ENCODE measurements at regions not wholly inside any gene's neighbourhood (a gene's known extent, or its start where the extent isn't known, plus 50 kb on each side); places are given as distances from the start of the nearest gene placed in this dataset.
"Not testable (repeated sequence)": the region's sequence is repeated elsewhere in the genome, so short reads cannot be mapped to it uniquely, and the experiment has no call there.

DNA sequence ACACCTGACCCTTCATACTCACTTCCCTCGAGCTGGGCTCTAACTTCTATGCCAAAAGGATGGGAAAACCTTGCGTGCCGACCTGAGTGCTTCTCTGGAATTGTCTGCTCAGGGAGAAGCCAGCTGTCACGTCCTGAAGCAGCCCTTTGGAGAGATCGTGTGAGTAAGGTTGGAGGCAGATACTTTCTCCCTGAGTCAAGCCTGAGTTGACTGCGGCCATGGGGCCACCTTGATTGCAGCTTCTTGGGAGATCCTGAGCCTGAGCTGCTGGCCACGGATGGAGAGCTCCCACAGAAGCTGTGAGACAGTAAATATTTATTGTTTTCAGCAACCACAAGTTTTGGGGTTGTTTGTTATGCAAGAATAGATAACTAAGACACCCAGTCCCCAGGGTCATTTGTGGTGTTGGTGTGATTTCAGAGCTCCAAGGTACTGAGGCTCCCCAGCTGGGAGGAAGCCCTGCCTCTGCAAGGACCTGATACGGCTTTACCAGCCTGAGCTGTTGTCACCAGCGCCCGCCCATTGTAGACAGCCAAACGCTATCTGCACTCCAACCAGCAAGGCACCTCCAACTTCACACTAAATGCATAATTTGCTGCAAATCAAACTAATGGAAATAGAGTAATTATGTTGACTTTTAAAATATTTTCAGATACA is 531.6 kb downstream of the PTPRU start:
- DNase-seq, result no peak

DNA sequence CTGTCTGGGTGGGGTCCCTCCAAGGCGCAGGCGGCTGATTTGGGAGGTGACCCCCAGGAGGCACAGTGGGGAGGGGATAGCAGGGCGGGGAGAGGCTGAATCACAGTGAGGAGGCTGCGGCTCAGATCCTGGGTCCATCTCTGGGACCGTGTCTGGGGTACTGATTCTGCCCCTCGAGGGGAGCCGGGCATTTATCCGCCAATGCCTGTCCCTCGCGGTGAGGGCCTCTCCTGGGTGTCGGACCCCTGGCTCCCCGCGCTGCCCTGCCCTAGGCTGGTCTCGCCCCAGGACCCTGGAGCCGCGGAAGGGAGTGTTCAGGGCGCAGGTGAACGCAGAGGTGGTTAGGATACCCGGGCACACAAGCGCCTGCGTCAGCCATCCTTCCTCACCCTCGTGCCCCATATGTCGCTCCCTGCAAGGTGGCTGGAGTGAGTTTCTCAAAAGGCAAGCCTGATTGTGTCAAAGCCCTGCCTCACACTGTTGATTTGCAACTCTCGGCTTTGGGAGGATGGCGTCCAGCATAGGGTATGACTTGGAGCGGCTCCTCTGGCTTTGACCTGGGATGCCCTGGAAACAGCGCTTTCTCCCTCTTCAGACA is 530.9 kb downstream of the PTPRU start:
- no peak for DNase-seq

DNA sequence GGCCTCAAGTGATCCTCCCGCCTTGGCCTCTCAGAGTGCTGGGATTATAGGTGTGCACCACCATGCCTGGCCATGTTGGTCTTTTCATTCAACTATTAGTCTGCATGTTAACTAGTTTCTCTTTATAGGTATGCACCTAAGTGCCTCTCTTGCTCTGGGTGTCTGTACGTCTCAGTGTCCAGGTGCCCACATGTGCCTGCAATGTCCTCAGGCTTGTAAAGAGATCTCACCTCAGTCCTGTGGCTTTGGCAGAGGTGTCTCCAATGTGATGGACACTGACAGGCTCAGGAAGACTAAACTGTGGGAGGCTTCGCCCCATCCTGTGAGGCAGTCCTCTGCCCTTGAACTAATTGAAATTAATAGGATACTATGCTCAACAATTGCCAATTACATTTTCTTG is 526.3 kb downstream of the PTPRU start:
- no peak for DNase-seq

DNA sequence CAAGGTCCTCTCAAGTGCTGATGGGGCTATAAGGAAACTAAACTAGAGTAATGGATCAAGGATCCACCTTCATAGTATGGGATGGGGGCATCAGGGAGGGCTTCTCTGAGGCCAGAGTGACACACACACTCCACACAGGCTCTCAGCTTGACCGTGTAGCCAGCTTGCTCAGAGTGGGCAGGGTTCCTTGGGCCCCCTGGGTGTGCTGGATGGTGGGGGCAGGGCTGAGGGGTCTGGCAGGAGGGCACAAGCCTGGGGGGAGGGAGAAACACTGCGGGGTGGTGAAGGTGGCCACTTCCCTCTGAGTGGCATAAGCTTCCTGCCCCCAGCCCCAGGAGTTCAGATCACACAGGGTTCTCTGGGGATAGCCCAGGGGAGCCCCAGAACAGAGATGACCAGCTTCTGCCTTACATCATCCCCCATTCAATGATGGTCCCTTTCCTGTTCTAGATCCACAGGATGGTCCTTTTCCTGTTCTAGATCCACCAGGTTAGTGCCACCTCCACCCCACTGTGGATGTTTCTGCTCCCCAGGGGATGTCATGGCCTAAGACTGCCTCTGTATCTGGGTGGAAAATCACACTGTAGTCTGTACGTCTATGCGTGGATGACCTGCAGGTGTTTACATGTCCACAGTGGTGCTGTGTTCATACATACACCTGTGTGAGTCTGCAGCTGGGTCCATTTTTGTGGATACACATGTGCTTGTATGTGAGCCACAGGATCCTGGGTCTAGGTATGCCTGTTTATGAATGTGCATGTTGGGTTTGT is 525.0 kb downstream of the PTPRU start:
- no peak for DNase-seq

DNA sequence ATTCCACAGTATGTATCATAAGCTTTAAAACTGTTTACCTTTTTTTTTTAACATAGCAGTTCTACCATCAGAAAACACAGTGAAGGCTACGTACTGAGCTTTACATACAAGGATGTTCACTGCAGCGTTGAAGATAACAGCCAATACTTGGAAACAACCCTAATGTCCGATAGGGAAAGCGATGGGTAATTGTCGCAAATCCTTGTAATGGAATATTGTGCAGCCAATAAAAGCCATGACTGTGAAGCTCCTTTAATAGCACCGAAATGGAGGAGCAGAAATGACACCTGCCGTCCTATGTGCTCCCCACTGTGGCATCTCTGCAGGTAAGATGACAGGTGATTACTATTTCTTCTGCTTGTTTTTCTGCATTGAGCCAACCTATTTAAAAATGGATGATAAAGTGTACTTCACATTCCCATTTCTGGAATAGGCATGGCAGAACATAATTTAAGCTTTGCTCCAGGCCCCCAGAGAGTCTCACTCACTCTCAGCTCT is 523.8 kb downstream of the PTPRU start:
- no peak for DNase-seq

DNA sequence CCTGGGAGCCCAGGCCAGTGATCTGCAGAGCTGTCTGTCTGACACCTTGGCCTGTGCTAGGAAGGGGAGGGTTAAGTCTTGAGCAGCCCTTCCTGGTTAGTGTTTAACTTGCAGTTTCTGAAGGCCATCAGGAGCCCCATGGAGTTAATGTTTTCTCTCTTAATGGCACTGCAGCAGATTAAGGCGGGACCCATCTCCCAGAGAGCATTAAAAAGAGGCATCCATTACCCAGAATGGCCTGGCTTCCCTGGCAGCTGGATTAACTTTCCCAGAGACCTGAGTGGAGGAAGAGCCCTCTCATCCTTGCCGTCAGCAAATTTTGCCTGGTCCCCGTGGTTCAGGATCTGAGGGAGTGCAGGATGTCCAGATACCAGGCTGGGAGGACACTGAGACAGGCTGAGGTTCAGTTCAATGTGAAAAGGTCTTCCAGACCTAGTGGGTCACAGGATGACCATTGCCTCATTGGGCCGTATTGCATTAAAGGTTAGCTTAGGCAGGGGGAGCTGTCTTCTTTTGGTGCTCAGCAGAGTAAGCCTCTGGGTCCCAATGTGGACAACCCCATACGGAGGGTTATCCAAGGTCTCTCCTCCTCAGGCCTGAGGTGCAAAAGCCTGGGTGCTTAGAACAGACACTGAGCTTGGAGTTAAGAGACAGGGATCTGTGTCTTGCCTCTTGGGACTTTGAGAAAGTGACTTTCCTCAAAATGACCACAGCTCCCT is 522.6 kb downstream of the PTPRU start:
- DNase-seq, result no peak

DNA sequence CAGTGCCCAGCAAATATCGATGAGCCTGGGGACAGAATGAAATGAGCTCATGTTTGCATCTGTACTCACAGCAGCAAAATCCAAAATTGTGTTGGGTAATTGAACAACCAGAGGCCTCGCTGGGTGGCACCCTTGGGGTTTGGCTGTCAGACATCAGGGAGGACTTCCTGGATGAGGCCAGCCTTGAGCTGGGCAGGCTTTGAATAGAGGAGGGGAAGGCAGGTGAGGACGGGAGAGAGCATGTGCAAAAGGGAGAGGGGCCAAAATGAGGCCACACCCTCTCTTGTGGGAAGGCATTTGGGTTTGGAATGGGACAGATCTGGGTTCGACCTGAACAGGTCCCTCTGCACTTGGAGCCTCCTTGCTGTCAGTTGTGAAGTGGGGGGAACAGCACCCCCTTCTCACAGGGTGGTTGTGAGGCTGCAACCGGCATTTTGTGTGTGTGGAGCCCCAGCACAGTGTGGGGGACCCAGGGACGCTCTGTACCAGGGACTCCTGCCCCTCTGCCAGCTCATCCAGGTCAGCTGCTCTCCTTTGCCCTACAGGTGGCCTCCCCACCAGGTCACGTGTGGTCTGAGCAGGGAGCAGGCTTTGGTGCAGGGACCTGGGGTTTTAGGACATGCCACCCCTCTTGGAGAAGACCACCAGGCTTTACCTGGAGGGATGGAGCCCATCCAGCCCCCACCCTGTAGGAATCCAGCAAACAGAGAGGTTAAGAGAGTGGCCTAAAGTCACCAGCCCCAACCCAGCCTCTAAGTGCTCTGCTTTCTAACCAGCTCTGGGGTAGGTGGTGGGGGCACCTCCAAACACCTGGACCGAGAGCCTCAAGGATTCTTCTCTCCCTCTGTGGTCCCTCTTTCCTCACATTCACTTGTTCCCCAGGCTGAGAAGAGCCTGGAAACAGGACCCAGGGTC is 521.8 kb downstream of the PTPRU start:
- no peak for DNase-seq

DNA sequence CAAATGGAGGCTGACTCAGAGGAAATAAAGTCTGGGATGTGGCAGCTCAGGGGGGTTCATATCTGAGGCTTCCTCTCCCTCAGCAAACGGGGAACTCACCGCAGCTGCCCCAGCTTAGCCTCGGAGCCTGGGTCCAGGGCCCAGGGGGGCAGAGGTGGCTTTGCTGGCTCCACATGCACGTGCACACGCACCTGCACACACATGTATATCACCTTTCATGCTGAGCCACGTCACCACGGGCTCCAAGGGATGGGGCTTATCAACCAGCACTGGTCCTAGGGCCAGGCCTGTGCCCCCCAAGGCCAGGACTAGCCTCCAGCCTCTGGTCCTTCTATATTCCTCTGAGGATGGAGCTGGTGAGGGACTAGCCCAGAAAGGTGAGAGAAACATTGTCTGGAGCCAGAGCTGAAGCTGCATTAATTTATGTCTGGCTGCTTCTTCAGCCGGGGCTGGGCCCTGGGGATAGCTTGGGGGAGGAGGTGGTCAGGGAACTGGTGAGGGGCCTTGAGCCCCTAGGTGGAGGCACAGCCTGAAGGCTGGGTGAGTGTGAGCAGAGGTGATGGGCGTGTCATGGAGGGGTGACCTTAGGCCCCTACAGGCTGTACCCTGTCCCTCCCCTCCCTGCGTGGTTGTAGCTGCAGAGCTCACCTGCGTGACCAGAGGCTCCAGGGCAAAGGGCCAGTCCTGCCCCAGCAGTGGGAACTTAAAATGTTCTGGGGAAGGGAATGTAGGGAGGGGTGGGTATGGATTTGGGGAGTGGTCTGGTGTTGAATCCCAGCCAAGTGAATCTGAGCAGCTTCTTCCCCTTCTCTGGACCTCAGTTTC is 520.8 kb downstream of the PTPRU start:
- no peak for DNase-seq

DNA sequence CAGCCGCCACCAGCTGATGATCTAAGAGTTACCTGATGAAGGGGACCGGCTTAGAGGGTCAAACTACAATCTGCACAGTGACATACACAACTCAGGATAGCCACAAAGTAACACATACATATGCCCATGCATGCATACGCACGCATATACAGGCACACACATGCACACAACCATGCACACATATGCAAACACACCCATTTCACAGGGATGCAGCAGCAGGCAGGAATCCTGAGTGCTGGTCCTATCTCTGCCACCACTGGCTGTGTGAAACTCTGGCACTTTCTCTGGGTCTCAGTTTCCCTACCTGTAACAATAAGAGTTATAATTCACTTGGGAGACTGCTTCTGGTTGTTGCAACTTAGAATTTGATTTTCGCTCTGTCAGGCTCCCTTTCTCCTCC is 520.2 kb downstream of the PTPRU start:
- no peak for DNase-seq

DNA sequence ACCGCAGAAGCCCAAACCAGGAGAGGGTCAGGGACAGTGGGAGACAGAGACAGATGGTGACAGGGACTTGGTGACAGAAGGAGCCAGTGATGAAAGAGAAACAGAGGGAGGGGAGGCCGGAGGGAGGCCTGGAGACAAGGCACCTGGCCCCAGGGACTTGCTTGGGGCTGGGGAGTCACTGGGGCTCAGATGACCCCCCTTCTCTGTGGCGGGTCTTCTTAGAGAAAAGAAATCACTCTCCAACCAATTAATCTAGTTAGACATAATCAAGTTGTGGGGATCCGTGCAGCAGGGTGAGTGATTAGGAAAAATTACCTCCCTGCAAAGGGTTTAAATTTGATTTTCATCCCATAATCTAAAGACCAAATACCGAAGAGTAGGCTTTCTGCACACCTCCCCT is 519.8 kb downstream of the PTPRU start:
- DNase-seq, result no peak

DNA sequence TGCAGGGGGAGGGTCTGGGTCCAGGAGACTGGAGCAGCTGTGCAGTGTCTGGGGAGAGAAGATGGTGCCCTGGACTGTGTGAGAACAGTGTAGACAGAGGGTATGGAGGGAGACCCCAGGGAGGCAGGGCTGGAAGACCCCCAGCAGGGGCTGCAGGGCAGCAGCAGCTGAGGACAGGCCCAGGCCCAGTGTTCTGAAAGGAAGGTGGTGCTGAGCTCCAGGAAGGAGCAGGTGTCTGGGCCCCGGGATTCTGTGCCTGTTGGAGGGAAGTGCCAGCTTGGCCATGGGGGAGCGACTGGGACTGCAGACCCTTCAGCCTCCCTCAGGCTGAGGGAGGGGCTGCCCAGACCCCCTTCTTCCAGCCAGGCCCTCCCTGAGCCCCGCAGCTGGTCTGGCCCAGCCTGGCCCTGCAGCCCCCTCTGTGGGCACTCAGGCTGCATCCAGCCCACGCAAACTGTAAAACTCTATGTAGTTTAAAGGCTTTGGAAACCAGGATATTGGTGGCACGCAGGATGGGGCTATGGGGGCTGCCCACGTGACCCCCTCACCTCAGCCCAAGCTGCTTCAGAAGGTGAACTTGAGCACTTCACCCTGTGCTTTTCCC is 519.2 kb downstream of the PTPRU start:
- DNase-seq, result not testable (repeated sequence)

DNA sequence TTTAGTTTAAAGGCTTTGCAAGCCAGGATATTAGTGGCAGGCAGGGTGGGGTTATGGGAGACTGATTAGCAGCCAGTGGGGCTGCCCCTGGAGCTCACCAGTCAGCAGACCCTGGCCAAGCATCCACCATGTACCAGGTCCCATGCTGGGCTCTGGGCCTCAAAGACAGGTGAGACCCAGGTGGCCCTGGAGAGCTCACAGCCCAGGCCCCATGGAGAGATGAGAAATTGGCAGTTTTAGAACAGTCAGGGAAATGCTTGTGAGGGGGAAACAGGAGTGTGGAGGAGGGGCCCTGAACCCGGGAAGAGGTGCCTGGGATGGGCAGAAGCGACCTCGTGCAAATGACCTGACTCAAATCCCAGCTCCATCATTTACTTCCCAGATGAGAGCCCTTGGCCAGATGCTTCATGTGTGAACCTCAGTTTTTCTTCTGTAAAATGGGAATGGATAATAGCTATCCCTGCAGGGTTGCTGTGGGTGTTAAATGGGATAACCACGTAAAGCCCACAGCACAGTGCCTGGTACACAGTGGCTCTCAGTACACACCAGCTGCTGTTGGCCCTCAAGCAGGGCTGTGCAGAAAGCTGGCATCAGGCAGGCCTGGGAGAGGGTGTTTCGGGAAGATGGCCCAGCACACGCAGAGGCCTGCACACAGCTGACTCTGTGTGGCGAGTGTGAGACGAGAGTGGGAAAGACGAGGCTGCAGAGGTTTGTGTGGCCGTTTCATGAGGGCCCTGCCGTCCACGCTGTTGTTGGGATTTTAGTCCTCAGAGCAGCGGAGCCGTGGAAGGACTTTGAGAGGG is 518.5 kb downstream of the PTPRU start:
- DNase-seq, result no peak

DNA sequence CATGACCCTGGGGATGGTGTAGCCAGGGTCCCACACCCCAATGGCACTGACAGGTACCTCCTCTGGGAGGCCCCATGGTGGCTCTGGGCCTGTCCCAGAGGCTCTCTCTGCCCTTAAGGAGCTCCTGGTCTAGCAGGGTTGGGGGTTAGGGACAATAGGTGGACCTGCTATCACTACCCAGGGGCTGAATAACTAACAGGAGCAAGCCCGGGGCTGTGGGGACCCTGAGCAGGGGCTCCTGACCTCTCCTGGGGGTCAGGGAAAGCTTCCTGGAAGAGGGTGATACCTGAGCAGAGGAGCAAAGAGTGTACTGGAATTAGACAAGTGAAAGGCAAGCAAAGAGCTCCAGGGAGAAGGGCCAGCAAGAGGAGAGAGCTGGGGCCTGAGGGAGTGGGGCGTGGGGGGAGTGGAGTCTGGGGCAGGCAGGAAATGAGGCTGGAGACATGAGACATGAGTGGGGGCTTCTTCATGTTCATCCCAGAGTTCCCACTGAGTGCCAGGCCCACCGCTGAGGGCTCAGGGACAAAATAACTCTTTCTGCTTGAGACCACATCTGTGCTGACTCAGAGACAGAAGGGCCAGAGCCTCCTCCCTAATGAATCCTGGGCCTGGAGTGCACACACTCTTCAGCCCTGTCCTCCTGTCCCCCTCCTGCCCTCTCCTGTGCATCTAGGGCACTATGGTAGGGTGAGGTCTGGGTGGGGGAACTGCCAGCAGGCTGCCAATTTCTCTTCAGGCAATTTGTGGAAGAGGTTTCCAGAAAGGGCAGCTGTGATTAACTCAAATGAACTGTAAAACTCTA is 517.6 kb downstream of the PTPRU start:
- DNase-seq, result no peak

DNA sequence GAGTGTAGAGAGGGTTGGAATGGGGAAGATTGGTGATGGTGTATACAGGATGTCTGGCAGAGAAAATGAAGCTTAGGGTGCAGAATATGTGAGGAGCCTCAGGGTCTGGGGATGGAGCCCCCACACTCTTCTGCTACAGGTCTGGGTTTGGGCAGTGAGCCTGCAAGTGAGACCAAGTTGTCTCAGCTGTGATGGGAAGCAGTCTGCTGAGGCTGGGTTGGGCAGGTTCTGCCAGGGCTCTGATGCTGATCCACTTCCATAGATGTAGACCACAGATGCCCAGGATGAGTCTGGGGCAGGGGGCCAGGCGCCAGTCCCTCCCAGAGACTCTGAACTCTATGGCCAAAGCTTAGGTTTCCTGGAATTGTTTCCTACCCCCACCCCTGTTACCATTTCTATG is 516.9 kb downstream of the PTPRU start:
- no peak for DNase-seq

DNA sequence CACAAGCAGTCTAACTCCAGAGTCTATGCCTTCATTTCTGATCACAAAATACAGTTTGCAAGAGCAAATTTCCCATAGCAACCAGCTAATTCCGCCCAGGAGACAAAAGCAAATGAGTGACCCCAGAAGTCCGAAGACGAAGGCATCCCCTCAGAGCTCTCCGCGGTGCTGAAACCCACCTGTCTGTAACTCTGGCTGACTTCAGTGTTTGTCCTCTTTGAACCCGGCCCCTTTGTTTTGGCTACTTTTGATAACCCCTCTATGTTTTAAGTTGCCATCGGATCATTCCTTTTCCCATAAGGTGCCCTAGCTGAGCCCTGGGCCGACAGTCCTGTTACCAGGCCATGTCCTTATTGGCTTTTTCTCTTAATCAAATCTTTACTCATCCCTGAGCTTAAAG is 515.8 kb downstream of the PTPRU start:
- DNase-seq, result no peak

DNA sequence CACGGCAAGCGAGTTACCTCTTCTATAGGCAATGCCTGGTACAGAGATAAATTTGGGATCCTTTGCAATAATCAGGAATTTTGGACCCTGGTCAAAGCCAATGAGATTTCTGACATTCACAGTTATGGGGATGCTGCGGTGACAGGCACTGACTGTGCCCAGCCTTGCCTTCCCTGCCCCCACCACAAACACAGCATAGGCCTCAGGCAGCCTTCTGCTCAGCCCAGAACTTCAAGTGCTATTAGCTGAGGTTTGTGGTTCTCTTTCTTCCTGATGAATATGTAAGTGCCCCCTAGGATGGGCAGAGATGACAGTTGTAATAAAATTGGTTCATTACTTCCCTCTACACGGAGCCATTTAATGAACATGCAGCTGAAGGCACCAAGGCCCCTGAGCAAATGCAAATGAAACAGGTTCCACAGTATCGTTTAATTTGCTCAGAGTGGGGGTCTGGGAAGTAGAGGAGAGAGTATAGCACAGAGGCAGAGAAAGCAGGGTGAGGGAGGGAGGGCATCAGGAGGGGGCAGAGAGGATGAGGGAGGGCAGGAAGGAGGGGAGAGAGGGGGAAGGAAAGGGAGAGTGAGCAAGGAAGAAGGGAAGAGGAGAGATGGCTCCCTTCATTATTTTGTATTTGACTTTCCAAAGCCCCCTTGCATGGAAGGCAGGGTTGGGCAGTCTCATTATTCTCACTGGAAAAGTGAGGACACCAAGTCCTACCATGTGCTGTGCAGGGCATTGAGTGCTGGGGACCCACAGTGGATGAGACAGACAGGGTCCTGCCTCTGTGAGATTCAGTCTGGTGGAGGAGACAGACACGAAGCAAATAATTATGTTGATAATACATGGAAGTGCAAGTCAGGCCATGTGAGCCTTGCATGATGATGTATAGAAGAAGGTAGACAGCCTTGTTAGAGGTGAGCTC is 513.0 kb downstream of the PTPRU start:
- no peak for DNase-seq

DNA sequence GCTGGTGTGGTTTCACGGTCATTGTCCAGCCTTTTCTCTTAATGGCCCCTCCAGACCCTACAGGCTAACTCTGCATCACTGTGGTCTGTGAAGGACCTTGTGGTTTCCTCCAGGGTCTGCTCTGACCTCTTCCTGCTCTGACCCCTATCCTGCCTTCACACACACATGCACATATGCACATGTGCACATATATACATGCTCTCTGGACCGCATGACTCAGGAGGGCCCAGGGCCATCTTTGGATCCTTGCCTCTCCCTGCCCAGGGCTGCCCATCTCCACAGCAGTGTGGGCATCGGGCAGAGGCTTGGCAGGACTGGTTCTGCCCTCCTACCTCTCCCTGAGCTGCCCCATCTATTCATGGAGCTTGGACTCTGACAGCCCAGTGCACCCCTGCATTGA is 510.9 kb downstream of the PTPRU start:
- no peak for DNase-seq

DNA sequence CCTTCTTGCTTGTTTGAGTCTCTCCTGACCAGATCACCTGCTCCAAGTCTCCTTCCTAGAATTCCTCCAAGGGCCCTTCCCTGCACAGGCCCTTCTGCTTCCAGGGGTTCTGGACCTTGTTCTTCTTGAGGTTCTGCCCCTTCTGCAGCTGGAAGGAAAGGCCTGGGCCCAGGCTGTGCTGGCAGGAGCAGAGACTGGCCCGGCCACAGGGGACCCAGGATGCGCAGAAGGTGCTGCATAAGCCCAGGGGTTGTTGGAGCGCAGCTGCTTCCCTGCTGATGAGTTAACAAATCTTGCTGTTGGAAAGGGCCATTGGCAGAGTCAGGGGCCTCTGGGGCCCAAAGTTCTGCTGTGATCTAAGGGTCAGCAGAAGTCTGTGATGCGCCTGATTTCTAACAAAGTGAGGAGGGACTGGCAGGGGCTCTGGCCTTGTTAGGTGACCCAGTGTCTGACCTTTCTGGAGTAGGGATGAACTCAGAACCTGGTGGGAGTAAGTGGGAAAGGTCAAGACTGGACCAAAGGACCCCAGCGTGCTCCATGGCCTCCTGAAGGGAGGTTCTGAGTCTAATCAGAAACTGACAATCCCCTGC is 509.8 kb downstream of the PTPRU start:
- DNase-seq, result no peak

Measured in EL (cell line).